Sigmoid colon (tissue), 6 donors: ENCODE measurements at regions not wholly inside any gene's neighbourhood (a gene's known extent, or its start where the extent isn't known, plus 50 kb on each side); places are given as distances from the start of the nearest gene placed in this dataset.

ENCODE experiments used
- DNase-seq: peaks from one replicate; pipeline ENCODE4 v3.0.0-alpha.2; 2019
- H3K27ac ChIP-seq, 4 donors: fragments of 200-600 bp; sonication (generic); one replicate each; pipeline ENCODE4 v1.5.1; 2016 to 2019; ENCODE audit warnings: mild to moderate bottlenecking in 1 of 4
- H3K27me3 ChIP-seq, 3 donors: fragments of 200-600 bp; sonication (generic); one replicate each; pipeline ENCODE4 v1.5.1; 2019; ENCODE audit warnings: mild to moderate bottlenecking in 1 of 3
- H3K36me3 ChIP-seq, 4 donors: fragments of 200-600 bp; sonication (generic); one replicate each; pipeline ENCODE4 v1.5.1; 2016 to 2019
- H3K4me1 ChIP-seq, 4 donors: fragments of 200-600 bp; sonication (generic); one replicate each; pipeline ENCODE4 v1.5.1; 2017 to 2019
- H3K4me3 ChIP-seq, 4 donors: fragments of 200-600 bp; sonication (generic); one replicate each; pipeline ENCODE4 v1.5.1; 2017 to 2019; ENCODE audit warnings: mild to moderate bottlenecking in 2 of 4, moderate library complexity in 1 of 4
- H3K9me3 ChIP-seq, 4 donors: fragments of 200-600 bp in 3 of 4; sonication (generic) in 3 of 4; one replicate each; pipeline versions ENCODE4 v1.5.1 to v1.6.1; 2013 to 2019
- EP300 ChIP-seq, 4 donors: sonication (generic); formaldehyde crosslinking; IDR thresholded peaks; one replicate each; pipeline ENCODE4 v1.6.1; 2017; ENCODE audit warnings: antibody characterized with exemption in 4 of 4
- POLR2A ChIP-seq, 2 donors: fragments of 450-650 bp; IDR thresholded peaks; one replicate each; pipeline ENCODE4 v1.6.1; 2016; ENCODE audit warnings: antibody characterized with exemption in 2 of 2, mild to moderate bottlenecking in 2 of 2, moderate library complexity in 2 of 2
- POLR2AphosphoS5 ChIP-seq, 4 donors: sonication (generic); formaldehyde crosslinking; IDR thresholded peaks; one replicate each; pipeline ENCODE4 v1.6.1; 2017; ENCODE audit warnings: antibody characterized with exemption in 4 of 4
- WGBS, 2 donors: extraction: QIAGEN DNeasy Blood & Tissue Kit; methylation state at CpG; one replicate each; pipeline ENCODE4 v1.1.7; 2013; 5-methylcytosine and 5-hydroxymethylcytosine counted together
- intact Hi-C: fragments of 100-400 bp; cut with DNase I; formaldehyde crosslinking; loops from one replicate; pipeline ENCODE4 v1.15.1; 2023
- TF ChIP-seq, protein P1 (sequence below), 4 experiments: fragments of 450-650 bp in 3 of 4; fragments of 200-600 bp in 1 of 4; IDR thresholded peaks; one replicate each; pipeline ENCODE4 v1.5.1; 2016 to 2019; ENCODE audit warnings: antibody characterized with exemption in 4 of 4, mild to moderate bottlenecking in 3 of 4, moderate library complexity in 2 of 4
- donor health status: healthy with polysubstance abuse.
- donor health status: healthy.

- Histone ChIP-seq H3K36me3 (no peaks in the 10 kb centered on the region), H3K4me3 (no peak overlapping the region), H3K27ac (no peak overlapping the region), H3K4me1 (no peaks in the 10 kb centered on the region), H3K9me3 (no peaks in the 10 kb centered on the region), H3K27me3 (no peaks in the 10 kb centered on the region)
- DNase-seq = no peak
- TF ChIP-seq, protein P1, sequence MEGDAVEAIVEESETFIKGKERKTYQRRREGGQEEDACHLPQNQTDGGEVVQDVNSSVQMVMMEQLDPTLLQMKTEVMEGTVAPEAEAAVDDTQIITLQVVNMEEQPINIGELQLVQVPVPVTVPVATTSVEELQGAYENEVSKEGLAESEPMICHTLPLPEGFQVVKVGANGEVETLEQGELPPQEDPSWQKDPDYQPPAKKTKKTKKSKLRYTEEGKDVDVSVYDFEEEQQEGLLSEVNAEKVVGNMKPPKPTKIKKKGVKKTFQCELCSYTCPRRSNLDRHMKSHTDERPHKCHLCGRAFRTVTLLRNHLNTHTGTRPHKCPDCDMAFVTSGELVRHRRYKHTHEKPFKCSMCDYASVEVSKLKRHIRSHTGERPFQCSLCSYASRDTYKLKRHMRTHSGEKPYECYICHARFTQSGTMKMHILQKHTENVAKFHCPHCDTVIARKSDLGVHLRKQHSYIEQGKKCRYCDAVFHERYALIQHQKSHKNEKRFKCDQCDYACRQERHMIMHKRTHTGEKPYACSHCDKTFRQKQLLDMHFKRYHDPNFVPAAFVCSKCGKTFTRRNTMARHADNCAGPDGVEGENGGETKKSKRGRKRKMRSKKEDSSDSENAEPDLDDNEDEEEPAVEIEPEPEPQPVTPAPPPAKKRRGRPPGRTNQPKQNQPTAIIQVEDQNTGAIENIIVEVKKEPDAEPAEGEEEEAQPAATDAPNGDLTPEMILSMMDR (IDR thresholded peaks at IDR 0.05) = no peak
- TF ChIP-seq POLR2AphosphoS5 (IDR thresholded peaks at IDR 0.05) (no peak), POLR2A (IDR thresholded peaks at IDR 0.05) (no peak), EP300 (IDR thresholded peaks at IDR 0.05) (no peak)
- intact Hi-C loops = no loop called here
Measured at GRCh38 chrX:34528081-34528480, 129.0 kb downstream of the TMEM47 start.

DNA sequence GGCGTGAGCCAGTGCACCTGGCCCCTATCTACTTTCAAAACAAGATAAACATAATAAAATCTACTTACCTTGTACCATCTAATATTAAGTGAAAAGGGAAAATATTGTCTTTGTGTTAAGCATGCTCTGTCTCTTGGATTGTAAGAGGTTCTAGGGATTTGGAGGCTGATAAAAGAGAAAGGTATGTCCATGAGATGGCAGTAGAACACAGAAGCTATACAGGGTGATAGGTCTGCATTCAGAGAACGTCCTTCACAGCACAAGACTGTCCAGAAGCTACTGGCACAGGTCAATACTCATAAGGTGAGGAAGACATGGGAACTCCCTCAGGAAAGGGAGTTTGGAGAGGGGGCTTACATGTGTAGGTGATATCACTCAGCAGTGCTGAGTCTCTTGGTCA, 135.5 kb downstream of the TMEM47 start:
- intact Hi-C loops = no loop called here
- Histone ChIP-seq H3K27me3 (no peaks in the 10 kb centered on the region), H3K9me3 (no peaks in the 10 kb centered on the region), H3K36me3 (no peaks in the 10 kb centered on the region), H3K27ac (no peak overlapping the region), H3K4me1 (no peaks in the 10 kb centered on the region), H3K4me3 (no peak overlapping the region)
- no peak for DNase-seq
- WGBS, 2 donors = 36 to 51% methylated on average over 2 of the region's 2 CpGs
- TF ChIP-seq POLR2A (IDR thresholded peaks at IDR 0.05) = no peak
- no peak for TF ChIP-seq EP300 (IDR thresholded peaks at IDR 0.05)
- no peak for TF ChIP-seq POLR2AphosphoS5 (IDR thresholded peaks at IDR 0.05)
- TF ChIP-seq, protein P1 (IDR thresholded peaks at IDR 0.05) = no peak

GRCh38 chrX:34509394-34509793, 147.7 kb downstream of the TMEM47 start:
- H3K4me3 ChIP-seq = no peak overlapping the region
- H3K27ac ChIP-seq = no peak overlapping the region
- no peak for DNase-seq
- H3K9me3 ChIP-seq = no peaks in the 10 kb centered on the region
- H3K36me3 ChIP-seq = no peaks in the 10 kb centered on the region
- no peaks in the 10 kb centered on the region for H3K27me3 ChIP-seq
- H3K4me1 ChIP-seq = no peaks in the 10 kb centered on the region
- intact Hi-C loops = no loop called here
- TF ChIP-seq EP300 (IDR thresholded peaks at IDR 0.05) = no peak
- TF ChIP-seq POLR2AphosphoS5 (IDR thresholded peaks at IDR 0.05) = no peak
- TF ChIP-seq, protein P1 (IDR thresholded peaks at IDR 0.05) = no peak
- TF ChIP-seq POLR2A (IDR thresholded peaks at IDR 0.05) = no peak
- 79 to 85% methylated on average over 5 of the region's 5 CpGs for WGBS, 2 donors

GRCh38 chrX:34503119-34503518, 154.0 kb downstream of the TMEM47 start:
- no peak overlapping the region for H3K4me3 ChIP-seq
- 68 to 72% methylated on average over 3 of the region's 3 CpGs for WGBS, 2 donors

DNA sequence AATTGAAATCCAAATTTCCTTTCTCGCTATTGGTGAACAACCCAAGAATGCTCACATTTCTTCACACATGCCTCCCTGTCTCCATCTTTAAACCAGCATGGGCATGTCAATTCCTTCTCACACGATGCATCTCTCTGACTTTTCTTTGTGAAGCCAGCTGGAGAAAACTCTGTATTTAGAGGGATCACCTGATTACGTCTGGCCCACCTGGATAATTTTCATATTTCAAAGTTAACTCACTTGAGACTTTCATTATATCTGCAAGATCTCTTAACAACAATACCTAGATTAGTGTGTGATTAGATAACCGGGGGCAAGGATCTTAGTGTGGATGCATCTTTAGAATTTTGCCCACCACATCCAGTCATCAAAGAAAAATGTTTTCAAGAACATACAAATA, 164.0 kb downstream of the TMEM47 start:
- TF ChIP-seq POLR2AphosphoS5 (IDR thresholded peaks at IDR 0.05) (no peak), POLR2A (IDR thresholded peaks at IDR 0.05) (no peak), EP300 (IDR thresholded peaks at IDR 0.05) (no peak)
- TF ChIP-seq, protein P1 (IDR thresholded peaks at IDR 0.05) = no peak

More at GRCh38 chrX:34503119-34503518, 154.0 kb downstream of the TMEM47 start:
- H3K27ac ChIP-seq = no peak overlapping the region
- H3K4me1 ChIP-seq = no peaks in the 10 kb centered on the region
- intact Hi-C loops = no loop called here
- H3K9me3 ChIP-seq = no peaks in the 10 kb centered on the region
- no peak for DNase-seq
- no peaks in the 10 kb centered on the region for H3K36me3 ChIP-seq
- H3K27me3 ChIP-seq = no peaks in the 10 kb centered on the region
- TF ChIP-seq POLR2A (IDR thresholded peaks at IDR 0.05) (no peak), POLR2AphosphoS5 (IDR thresholded peaks at IDR 0.05) (no peak), EP300 (IDR thresholded peaks at IDR 0.05) (no peak)
- TF ChIP-seq, protein P1 (IDR thresholded peaks at IDR 0.05) = no peak

More for the DNA sequence above, 164.0 kb downstream of the TMEM47 start:
- no peak overlapping the region for H3K27ac ChIP-seq
- intact Hi-C loops = no loop called here
- H3K36me3 ChIP-seq = no peaks in the 10 kb centered on the region
- no peaks in the 10 kb centered on the region for H3K27me3 ChIP-seq
- H3K4me3 ChIP-seq = no peak overlapping the region
- DNase-seq = no peak
- no peaks in the 10 kb centered on the region for H3K4me1 ChIP-seq
- WGBS, 2 donors = 70 to 92% methylated on average over 4 of the region's 4 CpGs
- no peaks in the 10 kb centered on the region for H3K9me3 ChIP-seq
